Uterus (tissue), 2 donors: ENCODE measurements at regions not wholly inside any gene's neighbourhood (a gene's known extent, or its start where the extent isn't known, plus 50 kb on each side); places are given as distances from the start of the nearest gene placed in this dataset.

Experiments used
- POLR2A ChIP-seq, 2 donors: fragments of 450-650 bp; IDR thresholded peaks; one replicate each; pipeline ENCODE4 v1.6.1; 2016; ENCODE audit warnings: antibody characterized with exemption in 2 of 2, mild to moderate bottlenecking in 1 of 2, moderate library complexity in 1 of 2
- TF ChIP-seq, protein P1 (sequence below), 4 experiments: fragments of 200-600 bp in 2 of 4; fragments of 450-650 bp in 2 of 4; sonication (generic) in 2 of 4; IDR thresholded peaks; one replicate each; pipeline ENCODE4 v1.5.1; 2016 to 2019; ENCODE audit warnings: antibody characterized with exemption in 4 of 4, mild to moderate bottlenecking in 2 of 4, moderate library complexity in 1 of 4

- TF ChIP-seq, protein P1, sequence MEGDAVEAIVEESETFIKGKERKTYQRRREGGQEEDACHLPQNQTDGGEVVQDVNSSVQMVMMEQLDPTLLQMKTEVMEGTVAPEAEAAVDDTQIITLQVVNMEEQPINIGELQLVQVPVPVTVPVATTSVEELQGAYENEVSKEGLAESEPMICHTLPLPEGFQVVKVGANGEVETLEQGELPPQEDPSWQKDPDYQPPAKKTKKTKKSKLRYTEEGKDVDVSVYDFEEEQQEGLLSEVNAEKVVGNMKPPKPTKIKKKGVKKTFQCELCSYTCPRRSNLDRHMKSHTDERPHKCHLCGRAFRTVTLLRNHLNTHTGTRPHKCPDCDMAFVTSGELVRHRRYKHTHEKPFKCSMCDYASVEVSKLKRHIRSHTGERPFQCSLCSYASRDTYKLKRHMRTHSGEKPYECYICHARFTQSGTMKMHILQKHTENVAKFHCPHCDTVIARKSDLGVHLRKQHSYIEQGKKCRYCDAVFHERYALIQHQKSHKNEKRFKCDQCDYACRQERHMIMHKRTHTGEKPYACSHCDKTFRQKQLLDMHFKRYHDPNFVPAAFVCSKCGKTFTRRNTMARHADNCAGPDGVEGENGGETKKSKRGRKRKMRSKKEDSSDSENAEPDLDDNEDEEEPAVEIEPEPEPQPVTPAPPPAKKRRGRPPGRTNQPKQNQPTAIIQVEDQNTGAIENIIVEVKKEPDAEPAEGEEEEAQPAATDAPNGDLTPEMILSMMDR (IDR thresholded peaks at IDR 0.05): no peak
- TF ChIP-seq POLR2A (IDR thresholded peaks at IDR 0.05): no peak
Observed at GRCh38 chr16:86277221-86277620, 233.1 kb upstream of the FOXF1 start.
